VCaP (cell line): ENCODE measurements at regions not wholly inside any gene's neighbourhood (a gene's known extent, or its start where the extent isn't known, plus 50 kb on each side); places are given as distances from the start of the nearest gene placed in this dataset.
"Not testable (repeated sequence)": the region's sequence is repeated elsewhere in the genome, so short reads cannot be mapped to it uniquely, and the experiment has no call there.

Source experiments
- H3K27ac ChIP-seq: fragments of 450-650 bp; 2 replicates; pipeline ENCODE4 v1.5.1; 2017
- TF ChIP-seq, protein P1 (sequence below): fragments of 450-650 bp; conservative IDR thresholded peaks from 2 replicates; pipeline ENCODE4 v1.5.1; 2017; ENCODE audit warnings: mild to moderate bottlenecking, moderate library complexity

DNA sequence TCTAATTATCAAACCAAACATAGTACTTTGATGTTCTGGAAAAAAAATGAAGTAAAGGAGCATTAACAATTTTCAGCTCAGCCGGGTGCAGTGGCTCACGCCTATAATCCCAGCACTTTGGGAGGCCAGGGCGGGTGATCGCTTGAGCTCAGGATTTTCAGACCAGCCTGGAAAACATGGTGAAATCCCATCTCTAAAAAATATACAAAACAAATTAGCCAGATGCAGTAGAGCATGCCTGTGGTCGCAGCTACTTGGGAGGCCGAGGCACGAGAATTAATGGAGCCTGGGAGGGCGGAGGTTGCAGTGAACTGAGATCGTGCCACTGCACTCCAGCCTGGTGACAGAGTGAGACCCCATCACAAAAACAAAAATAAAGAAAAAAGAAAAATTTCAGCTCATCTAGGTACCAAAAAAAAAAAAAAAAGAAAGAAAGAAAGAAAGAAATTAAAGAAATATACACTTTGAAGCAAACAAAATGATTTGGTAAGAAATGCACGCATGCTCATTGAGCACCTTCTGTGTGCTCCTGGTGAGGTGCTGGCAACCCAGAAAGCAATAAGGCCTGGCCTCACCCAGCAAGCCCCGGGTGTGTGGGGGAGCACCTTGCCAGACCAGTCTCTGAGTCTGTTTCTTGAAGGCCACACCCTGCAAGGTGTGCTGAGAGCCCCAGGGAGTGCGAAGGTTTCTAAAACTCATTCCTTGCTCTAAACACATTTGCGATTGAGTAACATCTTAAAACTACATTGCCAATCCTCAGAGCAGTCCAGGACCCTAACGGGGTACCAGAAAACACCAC, 133.5 kb downstream of the TFCP2L1 start:
- TF ChIP-seq, protein P1, sequence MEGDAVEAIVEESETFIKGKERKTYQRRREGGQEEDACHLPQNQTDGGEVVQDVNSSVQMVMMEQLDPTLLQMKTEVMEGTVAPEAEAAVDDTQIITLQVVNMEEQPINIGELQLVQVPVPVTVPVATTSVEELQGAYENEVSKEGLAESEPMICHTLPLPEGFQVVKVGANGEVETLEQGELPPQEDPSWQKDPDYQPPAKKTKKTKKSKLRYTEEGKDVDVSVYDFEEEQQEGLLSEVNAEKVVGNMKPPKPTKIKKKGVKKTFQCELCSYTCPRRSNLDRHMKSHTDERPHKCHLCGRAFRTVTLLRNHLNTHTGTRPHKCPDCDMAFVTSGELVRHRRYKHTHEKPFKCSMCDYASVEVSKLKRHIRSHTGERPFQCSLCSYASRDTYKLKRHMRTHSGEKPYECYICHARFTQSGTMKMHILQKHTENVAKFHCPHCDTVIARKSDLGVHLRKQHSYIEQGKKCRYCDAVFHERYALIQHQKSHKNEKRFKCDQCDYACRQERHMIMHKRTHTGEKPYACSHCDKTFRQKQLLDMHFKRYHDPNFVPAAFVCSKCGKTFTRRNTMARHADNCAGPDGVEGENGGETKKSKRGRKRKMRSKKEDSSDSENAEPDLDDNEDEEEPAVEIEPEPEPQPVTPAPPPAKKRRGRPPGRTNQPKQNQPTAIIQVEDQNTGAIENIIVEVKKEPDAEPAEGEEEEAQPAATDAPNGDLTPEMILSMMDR, result no peak
- H3K27ac ChIP-seq, result no peak overlapping the region

DNA sequence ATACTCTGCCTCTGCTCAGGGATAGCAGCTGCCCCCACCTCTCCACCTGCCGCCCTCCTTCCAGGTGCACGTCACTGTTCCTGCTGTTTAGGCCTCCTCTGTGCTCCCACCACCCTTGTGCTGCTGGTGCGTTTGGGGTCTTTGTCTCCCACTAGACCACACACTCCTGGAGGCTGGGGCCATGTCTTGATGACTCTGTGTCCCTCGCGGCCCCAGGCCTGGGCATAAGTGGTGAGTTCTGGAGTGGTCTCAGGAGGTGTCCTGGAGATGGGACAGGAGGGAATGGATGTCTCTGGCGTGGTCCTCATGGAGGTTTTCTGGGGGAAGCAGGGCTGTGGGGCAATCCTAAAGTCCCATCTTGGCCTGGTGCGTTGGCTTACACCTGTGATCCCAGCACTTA, 132.1 kb downstream of the TFCP2L1 start:
- TF ChIP-seq, protein P1, result no peak

DNA sequence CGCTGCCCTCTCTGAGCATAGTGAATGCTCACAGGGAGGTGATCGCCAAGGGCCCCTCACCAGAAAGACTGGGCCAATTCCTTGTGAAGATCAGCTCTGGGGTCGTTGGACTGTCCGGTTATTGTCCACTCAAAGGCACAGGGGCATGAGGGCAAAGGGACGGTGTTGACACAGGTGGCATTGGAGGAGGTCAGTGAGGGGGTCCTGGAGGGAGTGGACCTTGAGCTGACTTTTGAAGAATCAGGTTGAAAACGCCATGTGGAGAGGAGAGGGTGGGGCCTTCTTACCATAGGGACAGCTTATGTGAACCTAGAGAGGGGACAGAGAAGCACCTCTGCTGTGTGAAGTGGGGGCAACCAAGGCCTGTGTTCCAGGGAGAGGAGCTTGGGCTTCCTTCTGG, 131.5 kb downstream of the TFCP2L1 start:
- TF ChIP-seq, protein P1, result no peak
- no peak overlapping the region for H3K27ac ChIP-seq

More for the DNA sequence above, 132.1 kb downstream of the TFCP2L1 start:
- H3K27ac ChIP-seq, result no peak overlapping the region

DNA sequence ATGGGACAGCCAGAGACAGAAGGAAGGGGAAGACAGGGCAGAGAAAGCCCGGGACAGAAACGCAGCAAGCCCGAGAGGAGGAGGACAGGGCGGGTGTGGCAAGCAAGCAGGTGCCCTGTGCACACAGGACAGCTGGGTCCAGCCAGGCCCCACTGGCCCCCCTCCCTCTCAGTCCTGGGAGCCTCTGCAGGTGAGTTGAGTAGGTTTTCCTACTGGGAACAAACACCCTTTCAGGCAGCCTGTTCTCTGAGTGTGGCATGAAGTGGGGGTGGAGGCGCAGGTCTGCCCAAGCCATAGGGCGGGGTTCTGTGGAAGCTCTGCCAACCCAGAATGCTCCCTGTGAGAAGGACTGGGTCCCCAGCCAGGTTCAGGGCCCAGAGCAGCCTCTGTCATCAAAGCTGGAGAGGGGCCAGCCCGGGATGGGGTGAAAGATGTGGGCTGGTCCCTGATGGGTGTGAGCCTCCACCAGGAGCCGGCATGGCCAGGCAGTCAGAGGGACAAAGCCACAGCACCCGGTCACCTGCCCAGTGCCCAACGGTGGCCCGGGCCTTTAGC, 129.4 kb downstream of the TFCP2L1 start:
- no peak overlapping the region for H3K27ac ChIP-seq
- TF ChIP-seq, protein P1, result no peak

DNA sequence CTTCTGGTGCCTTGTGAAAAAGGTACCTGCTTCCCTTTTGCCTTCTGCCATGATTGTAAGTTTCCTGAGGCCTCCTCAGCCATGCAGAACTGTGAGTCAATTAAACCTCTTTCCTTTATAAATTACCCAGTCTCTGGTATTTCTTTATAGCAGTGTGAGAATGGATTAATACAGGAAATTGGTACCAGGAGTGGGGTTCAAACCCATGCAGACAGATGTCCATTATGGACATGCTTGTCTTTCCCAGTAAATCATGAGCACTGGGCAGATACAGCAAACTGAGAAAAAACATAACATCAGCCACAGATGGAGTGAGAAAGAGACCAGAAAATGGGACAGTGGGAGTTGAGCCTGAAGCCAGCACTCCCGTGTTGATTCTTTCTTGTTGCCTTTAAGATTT, 127.5 kb downstream of the TFCP2L1 start:
- H3K27ac ChIP-seq, result not testable (repeated sequence)

DNA sequence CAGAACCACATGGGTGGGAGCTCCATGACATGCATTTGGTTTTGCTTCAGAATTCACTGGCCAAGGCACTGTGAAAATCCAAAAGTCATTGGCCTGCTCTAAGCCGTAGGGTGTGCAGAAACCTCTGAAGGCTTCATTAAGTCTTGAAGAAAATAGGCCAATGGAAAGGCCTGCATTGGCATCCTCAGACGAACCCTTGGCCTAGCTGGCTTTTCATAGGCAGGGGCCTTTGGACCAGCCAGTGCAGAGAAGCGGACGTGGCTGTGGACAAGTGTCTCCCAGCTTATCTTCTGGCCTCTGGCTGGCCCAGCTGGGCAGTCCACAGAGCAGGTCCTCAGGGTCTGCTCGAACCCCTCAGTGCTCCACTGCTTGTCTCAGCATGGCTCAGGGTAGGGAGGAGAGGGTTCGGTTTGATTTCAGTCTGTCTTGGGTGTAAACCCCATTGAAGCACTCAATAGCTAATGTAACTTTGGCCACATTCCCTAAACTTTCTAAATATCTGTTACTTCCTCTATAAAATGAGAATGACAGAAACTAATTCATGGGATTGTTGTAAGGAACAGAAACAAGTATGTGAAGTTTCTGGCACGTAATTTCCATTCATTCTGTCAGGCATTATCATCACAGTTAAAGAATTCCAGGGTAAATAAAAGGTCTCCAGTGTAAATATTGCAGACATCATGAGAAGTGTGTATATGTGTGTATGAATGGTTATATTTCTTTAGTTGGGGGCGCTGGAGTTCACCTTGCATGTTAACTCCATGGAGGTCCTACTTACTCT, 125.5 kb downstream of the TFCP2L1 start:
- TF ChIP-seq, protein P1, result no peak
- H3K27ac ChIP-seq, result no peak overlapping the region

DNA sequence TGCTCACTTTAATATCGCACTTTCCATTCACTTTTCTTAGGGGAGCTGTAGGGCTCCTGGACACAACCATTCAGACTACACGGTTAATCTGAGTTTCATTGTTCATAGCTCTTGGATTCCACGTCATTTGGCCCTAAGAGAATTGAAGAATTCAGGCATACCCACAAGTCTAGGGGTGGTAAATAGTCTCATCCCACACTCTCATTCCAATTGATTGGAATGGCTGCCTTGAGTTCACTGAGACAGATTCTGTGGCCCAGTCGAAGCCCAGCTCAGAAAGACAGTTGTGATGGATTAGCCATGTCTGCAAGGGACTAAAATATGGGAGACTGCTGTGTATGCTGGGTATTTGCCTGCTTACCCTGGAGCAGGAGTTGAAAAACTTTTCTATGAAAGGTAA, 124.6 kb downstream of the TFCP2L1 start:
- TF ChIP-seq, protein P1, result no peak

More for the DNA sequence above, 124.6 kb downstream of the TFCP2L1 start:
- H3K27ac ChIP-seq, result no peak overlapping the region
